HG03439 (cell line): ENCODE measurements at regions not wholly inside any gene's neighbourhood (a gene's known extent, or its start where the extent isn't known, plus 50 kb on each side); places are given as distances from the start of the nearest gene placed in this dataset.
"Not testable (repeated sequence)": the region's sequence is repeated elsewhere in the genome, so short reads cannot be mapped to it uniquely, and the experiment has no call there.

Experiments
- ATAC-seq: cut with Tn5 transposase; IDR thresholded peaks from one replicate; pipeline ENCODE4 v1.9.1; 2021; ENCODE audit warnings: mild to moderate bottlenecking, moderate library complexity; ENCODE audit not compliant: unreplicated experiment

GRCh38 chr14:105924951-105925591 is 398.7 kb downstream of the TMEM121 start:
- ATAC-seq = no peak

GRCh38 chr14:105925615-105926372 is 399.4 kb downstream of the TMEM121 start:
- ATAC-seq = no peak

GRCh38 chr14:105926373-105927095 is 400.2 kb downstream of the TMEM121 start:
- ATAC-seq = no peak

- no peak for ATAC-seq
Measured at GRCh38 chr14:105927096-105928060, 401.0 kb downstream of the TMEM121 start.

- ATAC-seq = not testable (repeated sequence)
Measured at GRCh38 chr14:105928171-105929111, 402.1 kb downstream of the TMEM121 start.

GRCh38 chr14:105929327-105930081 is 403.1 kb downstream of the TMEM121 start:
- no peak for ATAC-seq

GRCh38 chr14:105930572-105930971 is 404.2 kb downstream of the TMEM121 start:
- ATAC-seq = no peak

GRCh38 chr14:105931808-105932483 is 405.6 kb downstream of the TMEM121 start:
- no peak for ATAC-seq

GRCh38 chr14:105933238-105933637 is 406.9 kb downstream of the TMEM121 start:
- no peak for ATAC-seq

- no peak for ATAC-seq
Measured at GRCh38 chr14:105935384-105935783, 409.0 kb downstream of the TMEM121 start.

GRCh38 chr14:105937253-105938054 is 411.1 kb downstream of the TMEM121 start:
- ATAC-seq = no peak

GRCh38 chr14:105938055-105938863 is 411.9 kb downstream of the TMEM121 start:
- ATAC-seq = no peak

- no peak for ATAC-seq
Measured at GRCh38 chr14:105938959-105939358, 412.6 kb downstream of the TMEM121 start.

GRCh38 chr14:105939810-105940508 is 413.6 kb downstream of the TMEM121 start:
- no peak for ATAC-seq

GRCh38 chr14:105940534-105941225 is 414.3 kb downstream of the TMEM121 start:
- ATAC-seq = no peak
